ENCODE measurements at regions not wholly inside any gene's neighbourhood (a gene's known extent, or its start where the extent isn't known, plus 50 kb on each side); places are given as distances from the start of the nearest gene placed in this dataset.

GRCh38 chr14:25942090-25942489, 655.7 kb downstream of the NOVA1 start:
- in situ Hi-C loops (cut with HindIII; ENCODE audit: low pct_unique_long_range_greater_than_20kb, low sequenced_read_pairs), result no loop called here

GRCh38 chr14:25933731-25934130, 664.1 kb downstream of the NOVA1 start:
- no peak for DNase-seq (ENCODE audit: low read depth)
- in situ Hi-C loops (cut with HindIII; ENCODE audit: low pct_unique_long_range_greater_than_20kb, low sequenced_read_pairs), result no loop called here

More at GRCh38 chr14:25942090-25942489, 655.7 kb downstream of the NOVA1 start:
- no peak for DNase-seq (ENCODE audit: low read depth)

GRCh38 chr14:25929881-25930615, 667.8 kb downstream of the NOVA1 start:
- in situ Hi-C loops (cut with HindIII; ENCODE audit: low pct_unique_long_range_greater_than_20kb, low sequenced_read_pairs), result no loop called here
- DNase-seq (ENCODE audit: low read depth), result no peak

GRCh38 chr14:25911831-25912230, 686.0 kb downstream of the NOVA1 start:
- no peak for DNase-seq (ENCODE audit: low read depth)
- in situ Hi-C loops (cut with HindIII; ENCODE audit: low pct_unique_long_range_greater_than_20kb, low sequenced_read_pairs), result no loop called here

- in situ Hi-C loops (cut with HindIII; ENCODE audit: low pct_unique_long_range_greater_than_20kb, low sequenced_read_pairs), result no loop called here
- no peak for DNase-seq (ENCODE audit: low read depth)
Observed at GRCh38 chr14:25909045-25909747, 688.6 kb downstream of the NOVA1 start.

- no peak for DNase-seq (ENCODE audit: low read depth)
- in situ Hi-C loops (cut with HindIII; ENCODE audit: low pct_unique_long_range_greater_than_20kb, low sequenced_read_pairs), result no loop called here
Observed at GRCh38 chr14:25908277-25909044, 689.4 kb downstream of the NOVA1 start.

- no peak for DNase-seq (ENCODE audit: low read depth)
- in situ Hi-C loops (cut with HindIII; ENCODE audit: low pct_unique_long_range_greater_than_20kb, low sequenced_read_pairs), result no loop called here
Observed at GRCh38 chr14:25904446-25904845, 693.4 kb downstream of the NOVA1 start.

GRCh38 chr14:25899197-25899596, 698.6 kb downstream of the NOVA1 start:
- no peak for DNase-seq (ENCODE audit: low read depth)
- in situ Hi-C loops (cut with HindIII; ENCODE audit: low pct_unique_long_range_greater_than_20kb, low sequenced_read_pairs), result no loop called here

- in situ Hi-C loops (cut with HindIII; ENCODE audit: low pct_unique_long_range_greater_than_20kb, low sequenced_read_pairs), result no loop called here
- DNase-seq (ENCODE audit: low read depth), result no peak
Observed at GRCh38 chr14:25896777-25897176, 701.1 kb downstream of the NOVA1 start.

- DNase-seq (ENCODE audit: low read depth), result no peak
- in situ Hi-C loops (cut with HindIII; ENCODE audit: low pct_unique_long_range_greater_than_20kb, low sequenced_read_pairs), result no loop called here
Observed at GRCh38 chr14:25895740-25896139, 702.1 kb downstream of the NOVA1 start.

- in situ Hi-C loops (cut with HindIII; ENCODE audit: low pct_unique_long_range_greater_than_20kb, low sequenced_read_pairs), result no loop called here
- no peak for DNase-seq (ENCODE audit: low read depth)
Observed at GRCh38 chr14:25887251-25887878, 710.5 kb downstream of the NOVA1 start.

- in situ Hi-C loops (cut with HindIII; ENCODE audit: low pct_unique_long_range_greater_than_20kb, low sequenced_read_pairs), result no loop called here
- no peak for DNase-seq (ENCODE audit: low read depth)
Observed at GRCh38 chr14:25884657-25885056, 713.2 kb downstream of the NOVA1 start.

GRCh38 chr14:25882899-25883298, 714.9 kb downstream of the NOVA1 start:
- DNase-seq (ENCODE audit: low read depth), result no peak
- in situ Hi-C loops (cut with HindIII; ENCODE audit: low pct_unique_long_range_greater_than_20kb, low sequenced_read_pairs), result no loop called here

GRCh38 chr14:25875475-25875874, 722.4 kb downstream of the NOVA1 start:
- no peak for DNase-seq (ENCODE audit: low read depth)
- in situ Hi-C loops (cut with HindIII; ENCODE audit: low pct_unique_long_range_greater_than_20kb, low sequenced_read_pairs), result no loop called here

GRCh38 chr14:25869854-25870253, 728.0 kb downstream of the NOVA1 start:
- in situ Hi-C loops (cut with HindIII; ENCODE audit: low pct_unique_long_range_greater_than_20kb, low sequenced_read_pairs), result no loop called here
- no peak for DNase-seq (ENCODE audit: low read depth)

GRCh38 chr14:25868521-25869314, 729.1 kb downstream of the NOVA1 start:
- in situ Hi-C loops (cut with HindIII; ENCODE audit: low pct_unique_long_range_greater_than_20kb, low sequenced_read_pairs), result no loop called here
- DNase-seq (ENCODE audit: low read depth), result no peak

- no peak for DNase-seq (ENCODE audit: low read depth)
- in situ Hi-C loops (cut with HindIII; ENCODE audit: low pct_unique_long_range_greater_than_20kb, low sequenced_read_pairs), result no loop called here
Observed at GRCh38 chr14:25861406-25861805, 736.4 kb downstream of the NOVA1 start.

- in situ Hi-C loops (cut with HindIII; ENCODE audit: low pct_unique_long_range_greater_than_20kb, low sequenced_read_pairs), result no loop called here
- no peak for DNase-seq (ENCODE audit: low read depth)
Observed at GRCh38 chr14:25848601-25849000, 749.2 kb downstream of the NOVA1 start.
